HG03354 (cell line): ENCODE measurements at regions not wholly inside any gene's neighbourhood (a gene's known extent, or its start where the extent isn't known, plus 50 kb on each side); places are given as distances from the start of the nearest gene placed in this dataset.
"Not testable (repeated sequence)": the region's sequence is repeated elsewhere in the genome, so short reads cannot be mapped to it uniquely, and the experiment has no call there.

ENCODE experiments used
- ATAC-seq: cut with Tn5 transposase; IDR thresholded peaks from one replicate; pipeline ENCODE4 v1.9.1; 2021; ENCODE audit warnings: mild to moderate bottlenecking; ENCODE audit not compliant: unreplicated experiment, poor library complexity, severe bottlenecking

DNA sequence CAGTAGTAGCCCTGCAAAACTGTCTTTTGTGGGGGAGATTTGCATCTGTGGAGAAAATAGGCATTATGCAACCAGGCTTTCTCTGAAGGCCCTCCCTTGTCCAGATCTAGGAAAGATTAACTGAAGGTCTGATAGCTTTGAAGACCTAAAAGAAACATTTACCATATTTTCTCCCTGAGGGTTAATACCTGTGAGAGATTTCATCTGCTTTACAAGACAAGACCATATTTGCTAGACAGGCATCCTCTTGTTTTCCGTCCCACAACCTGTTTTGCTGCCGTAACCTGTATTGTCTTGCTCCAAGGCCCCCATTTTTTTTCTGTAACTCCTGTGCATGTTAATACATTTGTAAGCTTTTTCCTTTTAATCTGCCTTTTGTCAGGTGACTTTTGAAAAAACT is 1985.2 kb upstream of the CDH9 start:
- ATAC-seq: no peak

DNA sequence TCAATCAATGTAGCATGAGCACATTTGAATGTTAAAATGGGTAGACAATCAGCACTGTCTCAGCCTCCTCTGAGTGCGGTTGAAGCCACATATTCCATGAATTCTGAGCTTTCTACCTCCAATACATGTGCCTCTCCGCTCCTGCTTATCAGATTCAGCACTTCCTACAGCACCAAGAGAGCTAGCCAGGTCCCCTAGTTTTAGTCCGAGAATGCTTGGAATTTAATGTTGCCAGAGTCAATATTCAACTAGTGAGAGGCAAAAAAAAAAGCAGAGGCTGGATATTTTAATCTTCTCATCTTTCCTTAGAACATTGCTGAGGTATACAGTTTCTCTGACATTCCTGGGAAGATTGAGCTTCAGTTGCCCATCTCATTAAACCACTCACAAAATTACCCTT is 1979.1 kb upstream of the CDH9 start:
- no peak for ATAC-seq

DNA sequence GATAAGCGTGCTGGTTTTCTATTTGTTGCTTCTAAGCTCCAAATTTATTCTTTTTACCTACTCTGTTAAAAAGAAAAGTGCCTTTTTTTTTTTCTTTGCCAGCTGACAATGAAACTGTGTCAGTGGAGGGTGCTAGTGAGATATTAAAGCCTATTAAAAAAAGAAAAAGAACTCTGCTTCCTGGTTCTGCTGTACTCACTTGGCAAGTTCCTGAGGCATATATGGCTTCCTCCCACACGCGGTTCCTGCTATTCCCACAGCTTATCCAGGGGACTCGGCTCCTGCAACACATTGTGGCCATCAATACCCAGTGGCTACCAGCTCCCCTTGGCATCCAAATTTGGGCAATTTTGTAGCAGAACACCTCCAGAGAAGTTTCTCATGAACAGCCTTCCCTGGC is 1977.7 kb upstream of the CDH9 start:
- ATAC-seq: no peak

DNA sequence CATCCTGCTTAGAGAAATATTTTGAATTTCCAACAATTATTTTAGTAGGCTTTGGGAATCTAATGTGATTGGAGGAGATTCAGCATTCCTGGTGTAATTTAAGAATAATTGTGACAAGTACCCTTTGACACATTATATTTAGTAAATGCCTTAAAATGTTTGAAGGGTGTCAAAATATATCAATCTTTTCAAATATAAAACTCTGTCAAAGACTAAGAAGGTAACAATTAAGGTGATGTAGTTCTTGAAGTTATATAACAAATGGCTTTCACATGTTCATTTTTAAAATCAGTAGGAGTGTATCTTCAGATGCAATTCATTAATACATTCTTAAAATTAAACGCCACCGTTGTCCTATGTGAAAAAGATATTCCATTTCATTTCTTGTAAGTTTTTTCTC is 1977.1 kb upstream of the CDH9 start:
- ATAC-seq: no peak

DNA sequence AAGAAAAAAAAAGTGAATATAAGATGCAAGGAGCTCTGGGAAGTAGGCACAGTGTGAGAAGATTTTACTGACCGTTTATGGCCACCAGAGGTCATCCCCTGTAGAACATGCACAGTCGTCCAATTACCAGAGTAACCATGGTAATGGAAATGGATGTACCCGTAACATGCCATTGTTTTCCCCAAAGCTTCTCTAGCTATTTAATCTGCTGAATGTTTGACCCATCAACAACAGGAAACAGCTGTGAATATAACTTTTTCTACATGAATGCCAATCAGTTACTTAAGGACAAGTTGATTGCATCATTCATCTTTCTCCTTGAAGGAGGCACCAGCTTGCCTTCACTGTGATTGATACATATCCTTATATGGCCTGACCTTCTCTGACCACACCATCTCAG is 1967.0 kb upstream of the CDH9 start:
- ATAC-seq: no peak

DNA sequence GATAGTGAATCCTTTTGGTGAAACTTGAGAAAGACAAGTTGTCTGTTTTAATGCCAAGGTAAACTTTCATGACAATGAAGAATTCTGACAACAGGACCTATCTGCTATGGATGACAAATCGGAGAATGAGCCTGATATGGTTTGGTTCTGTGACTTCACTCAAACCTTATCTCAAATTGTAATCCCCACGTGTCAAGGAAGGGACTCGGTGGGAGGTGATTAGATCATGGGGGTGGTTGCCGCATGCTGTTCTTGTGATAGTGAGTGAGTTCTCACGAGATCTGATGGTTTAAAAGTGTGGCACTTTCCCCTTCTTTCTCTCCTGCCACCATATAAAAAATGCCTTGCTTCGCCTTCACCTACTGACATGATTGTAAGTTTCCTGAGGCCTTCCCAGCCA is 1964.1 kb upstream of the CDH9 start:
- no peak for ATAC-seq

DNA sequence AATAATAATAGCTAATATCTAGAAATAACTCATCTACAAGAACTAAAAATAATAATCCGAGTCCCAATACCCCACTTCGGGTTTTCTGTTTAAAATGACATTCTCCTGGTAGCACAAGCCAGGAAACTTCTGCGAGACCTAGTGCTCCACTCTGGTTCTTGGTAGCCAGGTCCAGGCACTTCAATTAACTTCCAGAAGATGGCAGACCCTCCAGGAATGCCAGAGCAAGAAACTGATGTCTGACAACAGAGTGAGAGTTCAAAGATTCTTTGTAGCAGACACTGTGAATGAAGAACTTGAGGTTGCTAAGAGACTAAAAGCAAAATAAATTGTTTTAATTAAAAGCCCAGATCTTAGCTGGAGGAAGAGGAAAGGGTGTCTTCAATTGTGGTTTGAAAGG is 1963.3 kb upstream of the CDH9 start:
- ATAC-seq: no peak

DNA sequence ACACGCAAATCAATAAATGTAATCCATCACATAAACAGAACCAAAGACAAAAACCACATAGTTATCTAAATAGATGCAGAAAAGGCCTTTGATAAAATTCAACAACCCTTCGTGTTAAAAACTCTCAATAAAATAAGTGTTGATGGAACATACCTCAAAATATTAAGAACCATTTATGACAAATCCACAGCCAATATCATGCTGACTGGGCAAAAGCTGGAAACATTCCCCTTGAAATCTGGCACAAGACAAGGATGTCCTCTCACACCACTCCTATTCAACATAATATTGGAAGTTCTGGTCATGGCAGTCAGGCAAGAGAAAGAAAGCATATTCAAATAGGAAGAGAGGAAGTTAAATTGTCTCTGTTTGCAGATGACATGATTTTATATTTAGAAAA is 1946.3 kb upstream of the CDH9 start:
- ATAC-seq: no peak

DNA sequence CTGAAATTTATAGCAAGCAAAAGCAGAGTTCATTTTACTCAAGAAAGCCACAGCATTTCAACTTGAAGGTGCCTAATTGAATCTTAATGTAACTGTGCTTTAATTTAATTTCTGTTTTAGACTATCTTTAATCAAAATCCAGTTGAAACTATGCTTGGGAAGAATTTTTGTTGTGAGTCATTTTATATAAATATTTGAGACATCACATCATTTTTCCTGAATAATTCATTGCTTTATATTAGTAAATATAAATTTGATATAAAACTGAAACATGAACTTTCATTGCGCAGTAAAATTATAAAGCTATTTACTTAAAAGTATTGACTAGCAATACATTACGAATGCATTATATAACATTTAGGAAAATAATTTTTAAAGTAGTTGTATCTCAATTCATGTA is 1937.1 kb upstream of the CDH9 start:
- ATAC-seq: no peak

DNA sequence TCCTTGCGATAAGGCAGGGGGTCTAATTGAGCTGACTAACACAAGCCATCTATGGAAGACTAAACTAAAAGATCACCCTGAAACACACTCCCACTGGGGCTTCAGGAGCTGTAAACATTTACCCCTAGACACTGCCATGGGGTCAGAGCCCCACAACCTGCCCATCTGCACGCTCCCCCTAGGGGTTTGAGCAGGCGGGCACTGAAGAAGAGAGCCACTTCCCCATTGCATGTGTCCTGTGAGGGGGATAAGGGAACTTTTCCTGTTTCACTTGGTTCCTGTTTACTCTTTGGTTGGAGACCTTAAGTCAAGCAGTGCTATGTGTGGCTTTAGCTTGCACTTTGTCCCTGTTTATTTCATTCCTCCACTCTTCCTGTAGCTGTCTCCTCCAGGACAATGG is 1929.5 kb upstream of the CDH9 start:
- ATAC-seq: no peak

DNA sequence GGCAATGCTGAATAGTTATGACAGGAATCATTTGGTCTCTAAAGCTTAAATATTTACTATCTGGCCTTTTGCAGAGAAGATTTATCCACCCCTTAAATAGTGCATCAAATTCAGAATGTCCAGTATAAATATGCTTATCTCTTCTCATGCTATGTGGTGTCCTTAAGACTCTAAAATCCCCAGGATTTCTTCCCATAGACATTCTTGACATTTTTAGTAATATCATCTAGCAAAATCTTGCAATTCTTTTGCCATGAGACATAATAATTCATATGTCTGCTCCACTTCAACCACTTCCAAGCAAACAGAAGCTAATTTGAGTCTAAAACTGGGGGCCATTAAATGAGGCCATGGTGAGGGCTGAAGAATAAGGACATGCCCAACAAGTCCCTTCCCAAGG is 1923.4 kb upstream of the CDH9 start:
- no peak for ATAC-seq

DNA sequence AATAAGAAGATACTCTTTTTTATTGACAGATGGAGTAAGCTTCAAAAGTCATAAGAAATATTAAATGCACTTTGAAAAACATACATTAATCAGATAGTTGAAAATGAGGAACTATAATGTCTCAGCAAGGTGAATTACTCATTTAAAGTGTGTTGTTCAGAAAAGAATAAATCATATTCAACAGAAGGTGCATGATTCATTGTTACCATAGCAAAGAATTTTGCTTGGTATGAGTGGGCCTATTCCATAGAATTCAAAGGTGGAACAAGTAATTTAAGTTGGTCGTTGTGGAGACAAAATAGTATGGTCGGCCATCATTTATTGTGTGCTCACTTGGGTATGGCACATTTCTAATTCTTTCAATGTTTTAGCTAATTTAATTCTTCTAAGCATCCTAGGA is 1920.2 kb upstream of the CDH9 start:
- ATAC-seq: no peak

DNA sequence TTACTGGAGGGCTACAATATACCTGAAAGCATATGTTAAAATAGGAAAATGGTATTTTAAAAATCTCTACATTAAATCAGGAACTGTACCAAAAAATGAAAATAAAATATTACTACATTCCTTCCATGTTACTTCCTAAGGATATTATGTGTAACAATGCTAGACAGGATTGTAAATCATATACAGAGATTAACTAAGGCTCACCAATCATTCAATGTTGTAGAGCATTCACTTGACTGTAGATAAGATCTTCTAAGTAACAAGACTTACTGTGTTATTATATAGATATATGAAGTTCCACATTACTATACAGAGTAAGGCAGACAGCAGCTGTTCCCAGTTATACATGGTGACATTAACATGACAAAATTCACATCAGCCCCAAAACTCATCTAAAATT is 1919.1 kb upstream of the CDH9 start:
- ATAC-seq: no peak

DNA sequence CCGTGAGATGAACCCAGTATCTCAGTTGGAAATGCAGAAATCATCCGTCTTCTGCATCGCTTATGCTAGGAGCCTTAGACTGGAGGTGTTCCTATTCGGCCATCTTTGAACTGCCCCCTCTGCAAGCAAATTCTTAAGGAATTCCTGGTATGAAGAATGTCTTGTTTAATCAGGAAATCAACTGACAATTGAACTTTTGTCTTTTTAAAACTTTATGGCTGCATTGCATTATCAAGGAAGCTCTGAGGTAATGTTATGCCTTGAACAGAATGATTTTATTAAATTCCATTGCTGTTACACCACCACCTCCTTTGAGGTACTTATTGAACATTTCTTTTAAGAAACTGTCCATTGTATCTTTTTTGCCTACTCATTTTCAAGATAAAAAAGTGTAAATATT is 1915.7 kb upstream of the CDH9 start:
- ATAC-seq: no peak

DNA sequence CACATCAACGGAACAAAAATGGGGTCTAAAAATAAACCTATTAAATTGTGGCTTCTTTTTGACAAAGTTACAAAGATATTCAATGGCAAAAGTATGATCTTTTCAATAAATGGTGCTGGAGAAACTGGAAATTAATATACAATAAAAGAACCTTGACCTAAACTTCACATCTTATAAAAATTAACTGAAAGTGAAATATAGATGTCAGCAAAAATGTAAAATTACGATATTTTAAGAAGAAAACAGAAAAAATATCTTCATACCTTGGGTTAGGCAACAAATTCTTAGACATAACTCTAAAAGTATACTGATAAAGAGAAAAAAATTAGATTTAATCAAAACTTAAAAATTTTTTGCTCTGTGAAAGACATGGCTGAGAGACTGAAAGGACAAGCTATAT is 1909.5 kb upstream of the CDH9 start:
- no peak for ATAC-seq

DNA sequence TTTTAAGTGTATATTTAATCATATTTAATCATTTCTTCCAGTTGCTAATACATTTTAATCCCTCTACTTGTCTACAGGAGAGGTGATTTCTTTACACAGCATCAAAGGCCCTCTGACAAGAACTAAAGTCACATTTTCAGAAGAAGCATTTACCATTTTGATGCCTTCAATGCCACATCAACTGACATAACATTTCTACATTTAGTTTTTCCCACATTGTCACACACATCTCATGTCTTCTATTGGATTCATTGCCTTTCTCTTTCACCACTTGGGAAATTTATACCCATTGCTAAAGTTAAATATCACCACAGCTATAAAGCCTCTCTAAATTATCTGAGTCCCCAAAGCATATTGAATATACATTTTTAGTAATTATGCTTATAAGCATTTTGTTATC is 1907.5 kb upstream of the CDH9 start:
- ATAC-seq: no peak

DNA sequence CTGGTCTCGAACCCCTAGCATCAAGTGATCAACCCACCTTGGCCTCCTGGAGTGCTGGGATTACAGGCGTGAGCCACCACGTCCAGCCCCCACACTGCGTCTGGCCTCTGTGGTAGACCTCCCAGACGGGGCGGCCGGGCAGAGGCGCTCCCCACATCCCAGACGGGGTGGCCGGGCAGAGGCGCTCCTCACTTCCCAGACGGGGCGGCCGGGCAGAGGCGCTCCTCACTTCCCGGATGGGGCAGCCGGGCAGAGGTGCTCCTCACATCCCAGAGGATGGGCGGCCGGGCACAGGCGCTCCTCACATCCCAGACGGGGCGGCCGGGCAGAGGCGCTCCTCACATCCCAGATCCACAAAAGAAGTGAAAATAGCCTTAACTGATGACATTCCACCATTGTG is 1891.0 kb upstream of the CDH9 start:
- not testable (repeated sequence) for ATAC-seq

DNA sequence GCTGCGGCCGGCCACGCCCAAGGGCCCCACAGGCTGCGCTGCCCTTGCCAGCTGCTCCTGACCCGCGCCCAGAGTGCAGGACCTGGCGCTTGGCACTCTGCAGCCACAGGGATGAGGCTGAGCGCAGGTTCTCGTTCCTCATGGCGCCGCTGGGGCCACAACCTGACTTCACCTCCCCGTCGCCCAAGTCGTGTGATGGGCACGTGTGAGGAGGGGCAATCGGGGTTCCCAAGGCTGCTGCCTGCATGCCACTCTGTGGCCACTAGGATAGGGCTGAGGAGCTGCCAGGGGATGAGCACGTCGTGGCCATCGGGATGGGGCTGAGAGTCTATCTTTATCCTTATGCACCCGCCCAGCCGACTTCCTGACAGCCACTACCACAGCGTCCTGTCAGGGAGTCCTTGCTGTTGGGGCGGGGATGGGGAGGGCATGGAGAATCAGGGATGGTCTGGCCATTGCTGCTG is 1890.0 kb upstream of the CDH9 start:
- ATAC-seq: not testable (repeated sequence)

DNA sequence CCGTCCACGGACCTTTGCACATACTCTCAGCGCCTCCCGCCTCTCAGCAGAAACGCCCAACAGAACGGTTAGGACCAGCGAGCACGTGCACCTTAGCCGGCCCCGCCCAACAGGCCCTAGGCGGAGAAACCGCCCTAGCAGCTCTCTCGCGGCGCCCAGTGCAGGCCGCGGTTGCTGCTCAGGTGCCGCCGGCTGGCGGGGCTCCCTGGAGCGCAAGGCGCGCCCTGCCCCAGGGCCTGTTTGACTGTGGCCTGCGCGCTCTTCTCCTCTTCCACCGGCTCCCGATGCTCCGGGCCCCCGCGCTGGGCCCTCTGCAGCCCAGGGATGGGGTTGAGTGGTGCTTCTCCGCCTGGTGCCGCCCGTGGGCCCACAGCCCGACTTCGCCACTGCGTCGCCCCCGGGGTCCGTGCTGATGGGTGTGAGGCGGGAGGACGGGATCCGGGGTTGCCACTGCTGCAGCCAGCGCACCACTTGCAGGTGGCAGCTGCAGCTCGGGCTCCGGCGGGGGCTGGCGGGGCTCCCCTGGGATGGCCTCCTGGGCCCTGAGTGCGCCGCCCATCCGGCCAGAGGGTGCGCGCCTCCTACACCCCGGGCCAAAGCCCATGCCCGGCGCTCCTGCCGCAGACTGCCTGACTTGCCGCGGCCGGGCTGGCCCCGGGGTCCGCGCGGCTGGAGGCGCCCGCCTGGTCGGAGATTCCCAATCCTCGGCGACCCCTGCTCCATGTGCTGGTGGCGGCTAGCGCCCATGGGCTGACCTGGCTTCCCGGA is 1889.4 kb upstream of the CDH9 start:
- ATAC-seq: no peak

DNA sequence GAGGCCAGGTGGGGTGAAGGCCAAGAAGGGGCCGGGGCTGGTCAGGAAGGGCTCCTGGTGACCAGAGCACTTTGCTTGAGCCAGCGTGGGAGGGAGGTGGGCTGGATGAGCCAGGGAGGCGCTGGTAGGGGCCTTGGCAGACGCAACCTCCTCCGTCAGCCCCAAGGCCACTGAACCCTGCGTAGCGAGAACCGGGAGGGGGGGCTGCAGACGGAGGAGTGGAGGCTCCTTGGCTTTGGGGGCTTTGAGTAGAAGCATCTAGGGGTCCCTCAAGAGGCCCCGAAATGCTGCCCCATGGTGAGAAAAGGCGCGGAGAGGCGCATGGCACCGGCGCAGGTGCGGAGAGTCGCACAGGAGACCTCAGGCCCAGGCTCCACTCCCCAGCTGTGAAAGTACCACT is 1888.0 kb upstream of the CDH9 start:
- no peak for ATAC-seq

DNA sequence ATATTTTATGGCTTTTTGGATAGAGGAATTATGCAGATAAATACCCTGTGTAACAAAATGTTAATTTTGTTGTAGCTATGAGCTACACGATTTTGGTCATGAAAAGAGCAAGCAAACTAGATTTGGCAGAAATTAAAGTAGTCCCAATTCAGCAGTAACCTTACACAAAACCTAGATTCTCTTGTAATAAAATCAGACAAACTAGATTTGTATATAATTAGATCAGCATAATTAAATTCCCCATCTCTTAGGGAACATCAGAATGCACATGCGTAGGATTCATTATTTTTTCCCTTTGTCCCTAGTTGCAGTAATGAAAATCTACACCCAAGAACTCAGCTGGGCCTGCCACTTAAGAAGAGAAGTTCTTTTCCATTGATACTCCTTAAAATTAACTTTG is 1879.2 kb upstream of the CDH9 start:
- ATAC-seq: no peak

DNA sequence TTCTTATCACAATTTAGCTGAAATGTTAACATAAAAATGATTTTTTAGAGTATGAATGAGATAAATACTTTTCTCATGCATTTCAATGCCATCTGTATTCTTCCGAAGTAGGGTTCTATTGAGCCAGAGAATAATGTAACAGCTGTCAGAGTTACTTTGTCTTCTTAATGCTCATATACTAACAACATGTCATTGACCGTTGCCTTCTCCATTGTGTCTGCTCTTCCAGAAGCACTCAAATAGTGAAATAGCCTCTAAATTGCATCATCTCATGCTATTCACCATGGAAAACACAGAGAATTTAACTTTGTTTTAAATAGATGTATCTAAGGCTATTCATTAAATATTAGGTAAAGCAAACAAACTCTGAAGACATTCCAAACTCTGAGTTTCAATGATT is 1875.9 kb upstream of the CDH9 start:
- no peak for ATAC-seq
